ENCODE measurements at regions not wholly inside any gene's neighbourhood (a gene's known extent, or its start where the extent isn't known, plus 50 kb on each side); places are given as distances from the start of the nearest gene placed in this dataset.

GRCh38 chr5:120958877-120959485 is 494.9 kb downstream of the PRR16 start:
- no peak overlapping the region for H3K4me3 ChIP-seq (ENCODE audit: insufficient read depth, low read length)
- H3K27me3 ChIP-seq (ENCODE audit: insufficient read depth, low read length), result no peaks in the 10 kb centered on the region
- no peak overlapping the region for H2AFZ ChIP-seq (ENCODE audit: low read length)

DNA sequence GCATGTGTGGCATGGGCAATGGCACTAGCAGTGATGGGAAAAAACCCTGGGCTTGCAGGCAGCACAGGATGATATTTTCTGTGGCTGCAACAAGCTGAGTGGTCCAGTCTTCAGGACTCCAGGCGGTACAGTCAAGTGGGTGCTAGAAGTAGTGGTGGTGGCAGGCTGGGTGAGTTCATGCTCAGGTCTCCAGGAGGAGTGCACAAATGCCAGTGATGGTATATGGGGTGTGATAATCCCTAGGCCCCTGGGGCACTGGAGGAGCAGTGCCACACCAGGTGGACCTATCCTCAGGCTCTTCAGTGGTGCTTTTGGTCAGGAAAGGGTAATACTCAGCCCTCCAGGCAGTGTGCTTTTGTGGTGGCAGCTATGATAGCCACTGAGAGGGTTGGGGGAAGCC is 496.4 kb downstream of the PRR16 start:
- no peaks in the 10 kb centered on the region for H3K27me3 ChIP-seq (ENCODE audit: insufficient read depth, low read length)
- H3K27ac ChIP-seq (ENCODE audit: low read depth, low read length), result no peak overlapping the region
- no peaks in the 10 kb centered on the region for H3K36me3 ChIP-seq (ENCODE audit: insufficient read depth, low read length)
- H3K9me3 ChIP-seq (ENCODE audit: low read depth, low read length), result no peaks in the 10 kb centered on the region
- DNase-seq (ENCODE audit: insufficient read length, low spot score, missing footprints), result no peak
- TF ChIP-seq CTCF (IDR thresholded peaks at IDR 0.05; ENCODE audit: extremely low read depth, low read depth, low read length), result no peak
- no peaks in the 10 kb centered on the region for H4K20me1 ChIP-seq (ENCODE audit: insufficient read depth, low read length)
- H3K79me2 ChIP-seq (ENCODE audit: insufficient read depth, low read length), result no peaks in the 10 kb centered on the region
- no peak overlapping the region for H3K4me3 ChIP-seq (ENCODE audit: insufficient read depth, low read length)
- H3K4me1 ChIP-seq (ENCODE audit: insufficient read depth, low read length), result no peaks in the 10 kb centered on the region
- no peak overlapping the region for H2AFZ ChIP-seq (ENCODE audit: low read length)
- no peak overlapping the region for H3K4me2 ChIP-seq (ENCODE audit: insufficient read depth, low read length)

More at GRCh38 chr5:120958877-120959485, 494.9 kb downstream of the PRR16 start:
- TF ChIP-seq CTCF (IDR thresholded peaks at IDR 0.05; ENCODE audit: extremely low read depth, low read depth, low read length), result no peak
- H3K9me3 ChIP-seq (ENCODE audit: low read depth, low read length), result no peaks in the 10 kb centered on the region
- no peak overlapping the region for H3K4me2 ChIP-seq (ENCODE audit: insufficient read depth, low read length)
- no peaks in the 10 kb centered on the region for H3K4me1 ChIP-seq (ENCODE audit: insufficient read depth, low read length)
- no peak overlapping the region for H3K27ac ChIP-seq (ENCODE audit: low read depth, low read length)
- no peaks in the 10 kb centered on the region for H3K36me3 ChIP-seq (ENCODE audit: insufficient read depth, low read length)
- DNase-seq (ENCODE audit: insufficient read length, low spot score, missing footprints), result no peak
- no peaks in the 10 kb centered on the region for H3K79me2 ChIP-seq (ENCODE audit: insufficient read depth, low read length)
- H4K20me1 ChIP-seq (ENCODE audit: insufficient read depth, low read length), result no peaks in the 10 kb centered on the region

- TF ChIP-seq CTCF (IDR thresholded peaks at IDR 0.05; ENCODE audit: extremely low read depth, low read depth, low read length), result no peak
- Histone ChIP-seq H3K4me1 (ENCODE audit: insufficient read depth, low read length) (no peaks in the 10 kb centered on the region), H4K20me1 (ENCODE audit: insufficient read depth, low read length) (no peaks in the 10 kb centered on the region), H3K79me2 (ENCODE audit: insufficient read depth, low read length) (no peaks in the 10 kb centered on the region), H3K4me2 (ENCODE audit: insufficient read depth, low read length) (no peak overlapping the region), H3K4me3 (ENCODE audit: insufficient read depth, low read length) (no peak overlapping the region), H3K36me3 (ENCODE audit: insufficient read depth, low read length) (no peaks in the 10 kb centered on the region), H3K9me3 (ENCODE audit: low read depth, low read length) (no peaks in the 10 kb centered on the region), H2AFZ (ENCODE audit: low read length) (no peak overlapping the region), H3K27ac (ENCODE audit: low read depth, low read length) (no peak overlapping the region), H3K27me3 (ENCODE audit: insufficient read depth, low read length) (no peaks in the 10 kb centered on the region)
- no peak for DNase-seq (ENCODE audit: insufficient read length, low spot score, missing footprints)
Measured at GRCh38 chr5:120967366-120967765, 503.3 kb downstream of the PRR16 start.

- Histone ChIP-seq H3K27me3 (ENCODE audit: insufficient read depth, low read length) (no peaks in the 10 kb centered on the region), H3K9me3 (ENCODE audit: low read depth, low read length) (no peaks in the 10 kb centered on the region), H3K4me1 (ENCODE audit: insufficient read depth, low read length) (no peaks in the 10 kb centered on the region), H2AFZ (ENCODE audit: low read length) (no peak overlapping the region), H3K4me3 (ENCODE audit: insufficient read depth, low read length) (no peak overlapping the region), H3K36me3 (ENCODE audit: insufficient read depth, low read length) (no peaks in the 10 kb centered on the region), H4K20me1 (ENCODE audit: insufficient read depth, low read length) (no peaks in the 10 kb centered on the region), H3K27ac (ENCODE audit: low read depth, low read length) (no peak overlapping the region), H3K79me2 (ENCODE audit: insufficient read depth, low read length) (no peaks in the 10 kb centered on the region), H3K4me2 (ENCODE audit: insufficient read depth, low read length) (no peak overlapping the region)
- DNase-seq (ENCODE audit: insufficient read length, low spot score, missing footprints), result no peak
- TF ChIP-seq CTCF (IDR thresholded peaks at IDR 0.05; ENCODE audit: extremely low read depth, low read depth, low read length), result no peak
Measured at GRCh38 chr5:120974690-120975089, 510.6 kb downstream of the PRR16 start.

Measured in osteoblast (primary cell).